KG1 (cell line): ENCODE measurements at regions not wholly inside any gene's neighbourhood (a gene's known extent, or its start where the extent isn't known, plus 50 kb on each side); places are given as distances from the start of the nearest gene placed in this dataset.

Source experiments
- DNase-seq: peaks from one replicate; lab custom pipeline; 2025; lab: John Stamatoyannopoulos, UW

DNA sequence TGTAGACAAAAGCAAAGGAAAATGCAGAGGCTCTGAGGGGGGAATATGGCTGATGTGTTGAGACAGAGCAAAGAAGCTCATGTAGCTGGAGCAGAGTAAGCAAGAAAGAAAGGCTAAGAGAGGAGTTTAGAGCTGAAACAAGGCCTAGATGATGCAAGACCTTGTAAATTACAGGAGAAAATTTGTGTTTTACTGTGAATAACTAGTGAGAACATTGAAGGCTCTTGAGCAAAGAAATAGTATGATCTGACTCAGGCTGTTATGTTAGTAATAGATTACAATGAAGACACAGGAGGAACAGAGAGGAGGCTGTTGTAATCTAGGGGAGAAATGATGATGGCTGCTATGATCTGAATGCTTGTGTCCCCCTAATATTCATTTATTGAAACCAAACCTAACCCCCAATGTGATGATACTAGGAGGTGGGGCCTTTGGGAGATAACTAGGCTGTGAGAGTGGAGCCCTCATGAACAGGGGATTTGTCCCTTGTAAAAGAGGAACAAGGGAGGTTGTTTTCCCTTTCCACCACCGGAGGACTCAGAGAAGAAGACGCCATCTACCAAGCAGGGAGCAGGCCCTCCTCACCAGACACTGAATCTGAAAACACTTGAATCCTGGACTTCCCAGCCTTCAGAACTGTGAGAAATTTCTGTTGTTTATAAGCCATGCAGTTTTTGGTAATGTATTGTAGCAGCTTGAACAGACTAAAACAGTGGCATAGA, 394.9 kb downstream of the HTR7 start:
- no peak for DNase-seq

DNA sequence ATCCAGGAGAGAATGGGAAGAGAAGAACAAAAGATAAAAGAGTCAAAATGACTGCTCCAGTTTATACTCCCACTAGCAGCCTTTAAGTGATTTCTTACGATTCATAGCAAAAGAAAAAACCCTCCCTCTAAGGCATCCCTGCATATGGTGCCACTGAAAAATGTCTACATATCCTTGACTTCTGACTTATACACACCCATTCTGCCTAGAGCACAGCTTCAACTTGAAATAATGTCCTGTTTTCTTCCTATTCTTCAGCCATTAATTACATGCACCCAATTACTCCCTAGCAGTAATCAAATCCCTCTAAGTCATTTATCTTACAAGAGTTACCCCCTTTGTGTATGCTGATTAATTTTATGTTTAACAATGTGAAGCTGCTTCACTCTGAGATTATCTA, 393.5 kb downstream of the HTR7 start:
- no peak for DNase-seq

DNA sequence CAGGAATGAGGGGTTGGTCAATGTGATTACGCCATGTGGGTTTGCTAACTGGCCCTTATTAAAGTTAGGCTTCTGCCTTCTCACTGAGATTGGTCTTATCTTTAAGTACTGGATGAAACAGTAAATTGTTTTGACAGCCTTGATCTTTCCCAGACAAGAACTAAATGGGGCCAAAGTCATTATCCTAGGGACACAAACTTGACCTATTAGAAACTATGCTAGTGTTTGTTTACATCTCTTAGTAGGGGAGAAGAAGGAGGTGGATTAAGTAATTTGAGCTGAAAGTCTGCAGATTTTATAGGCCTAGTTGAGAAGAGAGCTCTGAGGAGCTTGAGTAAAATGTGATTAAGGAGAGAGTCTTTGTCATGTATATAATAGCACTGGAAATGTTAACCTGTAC, 386.9 kb downstream of the HTR7 start:
- no peak for DNase-seq

DNA sequence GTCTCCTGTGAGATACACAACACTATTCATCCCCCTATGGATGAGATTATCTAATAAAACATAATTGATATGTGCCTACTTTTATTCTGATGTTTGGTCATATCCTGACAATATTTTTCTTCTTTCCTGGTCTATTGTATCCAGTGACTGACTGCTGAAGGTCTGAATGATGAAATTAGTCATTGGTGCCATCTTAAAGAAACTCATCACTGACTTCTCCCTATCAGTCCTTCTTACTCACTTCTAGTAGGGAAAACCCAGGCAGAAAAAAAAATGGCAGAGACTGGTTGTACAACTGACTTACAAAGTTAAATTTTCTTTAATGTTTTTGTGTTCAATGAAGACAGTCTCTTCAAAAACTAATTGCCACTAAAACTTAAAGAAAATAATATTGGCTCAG, 377.4 kb downstream of the HTR7 start:
- DNase-seq, result no peak

DNA sequence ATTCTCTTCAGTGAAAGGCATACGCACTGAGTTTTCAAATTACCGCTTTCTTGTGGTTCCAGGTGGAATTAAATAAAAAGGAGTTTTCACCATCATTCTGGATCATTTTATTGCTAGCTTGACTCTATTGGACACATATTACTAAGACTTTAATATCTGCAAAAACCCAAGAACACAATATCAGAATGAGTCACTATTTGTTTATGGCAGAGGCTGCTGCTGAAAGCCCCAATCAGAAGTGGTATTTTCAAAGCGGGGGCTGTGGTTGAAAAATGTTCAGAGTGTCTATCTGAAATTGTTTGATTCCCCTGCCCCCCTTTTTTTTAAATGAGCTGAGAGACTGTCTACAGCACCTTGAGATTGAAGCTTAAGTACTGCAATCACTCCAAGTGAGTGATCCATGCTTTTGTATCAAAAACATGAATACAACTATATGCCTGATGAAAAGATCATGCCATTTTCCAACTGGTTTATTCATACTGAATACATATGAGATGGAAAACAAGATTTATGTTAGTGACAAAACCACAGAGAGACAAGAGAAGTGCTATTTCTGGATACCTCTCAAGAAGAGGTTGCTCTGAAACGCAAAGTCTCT, 376.4 kb downstream of the HTR7 start:
- DNase-seq, result no peak

DNA sequence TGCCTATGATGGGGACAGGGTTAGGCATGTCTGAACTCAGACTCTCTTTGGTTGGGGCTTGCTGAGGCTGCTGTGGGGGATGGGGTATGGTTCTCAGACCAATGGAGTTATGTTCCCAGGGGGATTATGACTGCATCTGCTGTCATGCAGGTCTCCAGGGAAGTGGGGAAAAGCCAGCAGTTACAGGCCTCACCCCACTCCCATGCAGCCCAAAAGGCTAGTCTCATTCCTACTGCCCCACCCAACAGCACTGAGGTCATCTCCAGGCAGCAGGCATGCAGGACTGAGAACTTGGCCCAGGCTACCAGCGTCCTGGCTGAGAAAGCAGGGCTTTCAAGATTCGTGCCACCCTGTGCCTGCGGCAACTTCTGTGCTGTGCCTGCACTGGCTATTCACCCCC, 373.3 kb downstream of the HTR7 start:
- no peak for DNase-seq

DNA sequence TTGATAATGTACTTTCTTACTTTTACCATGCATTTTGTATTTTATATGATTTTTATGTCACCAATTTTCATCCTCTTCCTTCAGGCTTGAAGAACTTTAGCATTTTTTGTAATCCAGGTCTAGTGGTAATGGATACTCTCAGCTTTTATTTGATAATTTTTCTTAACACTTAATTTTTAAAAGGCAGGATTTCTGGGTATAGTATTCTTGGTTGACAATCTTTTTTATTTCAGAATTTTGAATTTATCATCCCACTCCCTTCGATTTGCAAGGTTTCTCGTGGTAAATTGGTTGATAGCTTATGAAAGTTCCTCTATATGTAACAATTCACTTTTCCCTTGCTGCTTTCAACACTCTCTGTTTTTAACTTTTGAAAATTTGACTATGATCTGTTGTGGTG, 363.7 kb downstream of the HTR7 start:
- no peak for DNase-seq

DNA sequence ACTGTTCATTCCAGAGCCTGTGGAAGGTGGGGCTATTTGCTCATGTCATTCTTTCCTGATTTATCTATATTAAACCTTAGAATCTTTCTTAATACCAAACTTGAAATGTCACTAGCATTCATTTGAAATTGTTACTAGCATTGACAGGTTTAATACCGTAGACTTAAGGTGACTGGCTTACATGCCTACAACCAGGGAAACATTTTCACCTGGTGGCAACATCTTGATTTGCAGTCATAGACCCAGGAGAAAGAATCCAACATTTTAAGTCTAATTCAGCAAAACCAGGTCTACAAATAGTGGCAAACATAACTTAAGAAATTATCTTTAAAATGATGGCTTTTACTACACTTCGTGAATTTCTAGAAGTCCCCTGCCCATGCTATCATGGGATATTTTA, 353.7 kb downstream of the HTR7 start:
- DNase-seq, result no peak

DNA sequence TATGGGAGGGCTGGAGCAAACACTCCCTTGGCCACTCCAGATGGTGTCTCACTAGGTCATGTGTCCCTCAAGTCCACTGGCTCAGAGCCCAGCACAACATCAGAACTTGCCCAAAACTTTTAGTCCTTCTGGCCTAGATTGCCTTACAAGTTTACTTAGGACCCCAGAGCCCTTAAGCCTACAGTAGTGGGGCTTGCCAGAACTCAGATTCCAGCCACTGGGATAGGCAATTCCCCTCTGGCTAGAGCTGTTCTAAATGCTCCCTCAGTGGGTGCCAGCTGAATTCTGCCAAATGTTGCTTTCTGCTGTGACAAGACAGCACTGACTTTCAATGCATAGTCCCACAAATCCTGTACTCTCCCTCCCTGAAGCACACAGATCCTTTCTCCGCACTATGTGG, 331.1 kb downstream of the HTR7 start:
- no peak for DNase-seq

DNA sequence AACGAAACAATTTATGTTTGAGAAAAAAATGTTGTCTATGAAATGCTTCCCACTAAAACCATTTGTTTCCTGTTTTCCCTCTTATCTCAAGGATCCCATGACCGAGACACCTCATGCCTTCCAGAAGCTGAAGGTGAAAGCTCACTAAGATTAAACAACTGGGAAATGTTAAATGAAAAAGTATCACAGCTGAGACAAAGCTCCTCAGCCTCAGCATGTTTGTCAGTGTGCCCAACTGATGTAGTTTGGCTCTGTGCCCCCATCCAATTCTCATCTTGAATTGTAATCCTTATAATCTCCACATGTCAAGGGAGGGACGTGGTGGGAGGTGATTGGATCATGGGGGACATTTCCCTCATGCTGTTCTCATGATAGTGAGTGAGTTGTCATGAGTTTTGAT, 327.3 kb downstream of the HTR7 start:
- no peak for DNase-seq

DNA sequence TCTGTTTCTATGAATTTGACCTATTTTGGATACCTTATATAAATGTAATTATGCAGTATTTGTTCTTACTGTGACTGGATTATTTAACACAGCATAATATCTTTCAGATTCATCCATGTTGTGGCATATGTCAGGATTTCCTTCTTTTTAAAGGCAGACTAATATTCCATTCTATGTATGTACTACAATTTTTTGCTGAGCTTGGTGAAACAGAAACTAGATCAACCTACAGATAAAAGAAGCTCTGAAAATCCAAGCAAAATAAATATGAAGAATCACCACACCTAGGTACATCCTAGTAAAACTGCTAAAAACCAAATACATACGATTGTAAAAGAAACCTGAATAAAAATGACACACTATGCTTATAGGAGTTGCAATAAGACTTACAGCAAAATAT, 300.5 kb downstream of the HTR7 start:
- no peak for DNase-seq

DNA sequence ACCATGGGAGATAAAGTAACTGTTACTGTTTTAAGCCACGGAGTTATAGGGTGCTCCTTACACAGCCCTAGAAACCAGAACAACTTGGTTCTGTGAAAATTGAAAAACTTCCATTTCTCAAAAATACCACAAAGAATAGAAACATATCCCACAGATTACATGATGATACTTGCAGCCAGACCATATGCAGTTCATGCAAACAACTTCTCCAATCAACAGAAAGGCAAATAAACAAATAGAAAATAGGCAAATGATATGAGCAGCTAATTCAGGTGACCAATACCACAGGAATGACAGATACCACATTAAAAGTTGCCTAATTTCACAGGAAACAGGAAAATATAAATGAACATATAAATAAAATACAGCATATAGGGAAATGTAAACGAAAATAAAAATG, 297.5 kb downstream of the HTR7 start:
- no peak for DNase-seq

DNA sequence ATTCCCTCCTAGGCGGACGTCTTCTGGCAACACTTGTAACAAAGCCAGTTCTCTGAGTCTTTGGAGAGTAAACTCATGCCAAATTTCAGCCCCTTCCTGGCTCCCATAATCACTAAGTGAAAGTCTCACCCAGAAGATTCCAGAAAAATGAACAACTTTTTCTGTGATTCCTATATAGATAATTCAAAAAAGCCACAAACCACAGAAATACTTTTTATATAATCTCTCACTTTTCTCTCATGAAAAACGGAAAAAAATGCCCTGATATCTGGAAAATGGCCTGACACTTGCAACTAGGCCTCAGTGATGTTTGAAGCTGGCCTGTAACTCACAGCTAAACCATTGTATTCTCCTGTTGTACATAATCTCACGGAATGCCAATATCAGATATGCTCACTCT, 296.2 kb downstream of the HTR7 start:
- DNase-seq, result no peak

DNA sequence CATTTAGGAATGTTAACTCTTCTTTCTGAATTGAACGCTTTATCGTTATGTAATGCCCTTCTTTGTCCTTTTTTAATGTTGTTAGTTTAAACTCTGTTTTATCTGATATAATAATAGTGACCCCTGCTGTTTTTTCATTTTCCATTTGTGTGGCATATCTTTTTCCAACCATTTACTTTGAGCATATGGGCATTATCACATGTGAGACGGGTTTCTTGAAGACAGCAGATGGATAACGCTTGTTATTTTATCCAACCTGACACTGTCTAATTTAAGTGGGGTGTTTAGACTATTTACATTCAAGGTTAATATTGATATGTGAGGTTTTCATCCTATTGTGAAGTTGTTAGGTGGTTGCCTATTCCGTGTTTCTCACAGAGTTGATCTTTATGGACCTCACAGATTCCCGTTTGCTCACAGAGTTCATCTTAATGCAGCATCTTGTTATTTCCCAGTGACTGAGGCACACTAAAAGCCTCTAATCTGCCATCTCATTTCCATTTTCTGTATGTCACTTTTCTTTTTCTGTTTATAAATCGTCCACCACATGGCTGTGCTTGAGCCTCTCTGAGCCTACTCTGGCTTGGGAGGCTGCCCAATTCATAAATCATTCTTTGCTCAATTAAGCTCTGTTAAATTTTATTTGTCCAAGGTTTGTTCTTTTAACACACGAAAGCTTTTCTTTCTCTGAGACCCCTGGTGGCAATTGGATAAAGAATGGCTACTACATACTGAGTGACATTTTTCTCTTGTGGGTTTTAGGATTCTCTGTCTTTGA, 286.2 kb downstream of the HTR7 start:
- DNase-seq, result no peak

DNA sequence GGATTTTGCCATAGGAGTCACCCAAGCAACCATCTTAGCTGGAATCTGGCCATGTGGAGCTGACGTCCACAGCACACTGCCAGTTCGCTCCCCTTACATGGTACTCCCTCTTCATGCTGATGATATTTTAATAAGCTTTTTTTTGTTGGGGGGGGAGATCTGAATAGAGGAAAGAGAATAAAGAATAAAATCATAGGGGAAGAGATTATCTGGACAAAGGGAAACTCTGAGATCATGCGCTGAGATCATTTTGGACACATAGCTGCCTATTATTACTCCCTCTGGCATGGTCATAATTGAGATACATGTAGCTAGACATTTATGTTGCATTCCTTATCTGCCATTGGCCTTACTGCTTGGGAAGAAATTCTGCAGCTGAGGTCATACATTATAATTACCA, 282.7 kb downstream of the HTR7 start:
- no peak for DNase-seq

DNA sequence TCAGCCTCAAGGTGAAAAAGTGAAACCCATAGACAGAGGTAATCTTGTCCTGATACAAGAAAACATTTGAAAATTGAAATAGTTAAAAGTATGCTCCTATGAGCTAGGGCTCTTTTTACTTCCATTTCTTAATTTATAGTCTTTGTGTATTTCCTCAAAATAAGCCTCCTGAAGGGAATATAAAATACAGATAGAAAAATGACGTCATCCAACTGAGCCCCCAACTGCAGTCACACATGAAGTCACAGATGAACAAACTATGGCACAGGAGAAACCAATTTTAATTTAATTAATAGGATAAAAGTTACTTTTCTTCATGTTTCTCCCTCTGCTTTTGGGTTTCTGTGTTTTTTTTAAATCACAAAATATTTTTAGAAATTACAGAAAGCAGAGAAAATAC, 280.3 kb downstream of the HTR7 start:
- DNase-seq, result no peak

DNA sequence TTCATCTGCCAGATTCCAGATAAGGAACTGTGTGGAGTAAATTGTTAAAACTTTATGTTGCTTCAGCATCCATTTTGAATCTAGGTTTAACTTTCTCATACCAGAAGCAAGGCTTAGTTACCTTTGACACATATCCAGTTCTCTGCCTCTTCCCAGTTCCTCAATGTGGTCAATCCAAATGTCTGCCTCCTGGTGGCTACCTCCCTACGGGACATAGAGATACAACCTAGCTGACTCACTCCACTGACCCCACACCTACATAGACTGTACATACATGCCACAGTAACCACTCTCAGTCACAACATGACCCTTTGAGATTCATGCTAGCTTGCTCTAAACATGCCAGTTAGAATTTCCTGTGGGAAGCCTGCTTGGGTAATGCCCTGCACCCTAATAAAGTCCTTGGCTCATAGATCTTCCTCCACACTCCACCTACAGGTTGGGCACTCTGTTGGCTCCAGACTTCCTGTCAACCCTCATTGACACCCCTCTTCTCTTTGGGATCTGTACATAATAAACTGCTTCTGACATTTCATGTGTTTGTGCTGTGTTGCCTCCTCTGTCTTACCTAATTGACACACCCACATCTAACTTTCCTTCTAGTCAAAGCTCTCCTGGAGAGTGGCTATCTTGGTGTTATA, 278.1 kb downstream of the HTR7 start:
- no peak for DNase-seq

DNA sequence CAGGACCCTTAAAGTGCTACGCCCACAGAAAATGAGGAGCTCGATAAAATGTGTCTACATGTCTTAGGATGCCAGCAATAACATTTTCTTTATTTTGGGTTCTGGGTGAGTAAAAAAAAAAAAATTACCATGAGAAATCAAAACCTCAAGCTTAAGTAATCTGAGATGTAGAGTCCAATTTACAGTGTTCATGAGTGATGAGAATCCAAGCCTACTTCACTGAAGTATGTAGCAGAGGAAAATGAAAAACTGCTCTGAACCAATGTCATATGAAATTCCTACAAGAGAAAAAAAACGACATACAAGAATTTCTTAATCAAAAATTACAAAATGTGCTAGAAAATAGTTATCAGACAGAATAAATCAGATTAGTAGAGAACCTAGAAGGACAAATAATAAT, 274.4 kb downstream of the HTR7 start:
- DNase-seq, result no peak

DNA sequence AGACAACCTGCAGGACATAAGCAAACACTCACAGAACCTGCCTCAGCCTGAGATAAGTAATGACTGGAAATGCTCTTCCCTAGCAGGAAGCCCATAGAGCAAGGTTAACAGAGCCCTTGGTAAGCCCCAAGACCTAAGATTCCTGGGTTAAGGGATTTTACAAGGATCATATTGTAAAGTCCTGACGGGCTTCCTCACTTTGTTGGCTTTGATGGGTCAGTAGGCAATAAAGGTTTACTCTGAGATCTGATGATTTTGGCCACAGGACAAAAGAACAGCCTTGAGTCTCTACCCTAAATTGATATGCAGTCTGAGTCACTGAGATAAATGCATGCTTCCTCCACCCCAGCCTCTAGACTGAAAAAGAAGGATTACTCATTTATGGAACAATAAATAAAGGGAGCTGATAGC, 270.8 kb downstream of the HTR7 start:
- DNase-seq, result no peak

DNA sequence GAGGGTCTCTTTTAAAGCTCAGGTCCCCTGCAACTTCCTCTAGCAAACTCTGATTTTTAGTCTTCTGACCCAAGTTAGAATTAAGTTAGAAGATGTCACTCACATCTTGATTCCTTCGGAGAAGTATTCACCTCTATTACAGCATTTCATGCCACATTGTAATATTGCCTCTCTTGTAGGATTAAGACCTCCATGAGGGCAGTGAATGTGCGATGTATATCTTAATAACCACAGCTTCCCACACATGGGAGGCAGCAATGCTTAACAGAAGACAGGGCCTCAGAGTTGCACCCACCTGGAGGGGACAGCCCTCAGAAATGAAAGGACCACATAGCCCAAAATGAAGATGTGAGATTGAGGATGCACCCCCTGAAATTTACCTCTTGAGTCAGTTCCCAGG, 270.3 kb downstream of the HTR7 start:
- DNase-seq, result no peak

DNA sequence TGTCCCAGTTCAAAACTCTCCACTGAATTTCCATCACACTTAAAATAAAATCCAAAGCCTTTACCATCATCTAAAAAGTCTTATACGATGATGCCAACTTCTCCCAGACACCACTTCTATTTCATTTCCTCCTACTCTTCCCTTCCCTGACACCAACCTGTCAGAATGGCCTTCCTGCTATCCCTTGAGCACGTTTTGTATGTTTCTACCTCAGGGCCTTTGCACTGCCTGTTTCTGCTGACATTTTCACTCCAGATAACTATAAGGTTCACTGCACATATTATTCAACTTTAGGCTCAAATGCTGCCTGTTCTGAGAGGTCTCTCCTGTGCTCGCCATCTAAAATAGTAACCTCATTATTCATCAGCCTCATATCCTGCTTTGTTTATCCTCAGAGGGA, 269.6 kb downstream of the HTR7 start:
- DNase-seq, result no peak

DNA sequence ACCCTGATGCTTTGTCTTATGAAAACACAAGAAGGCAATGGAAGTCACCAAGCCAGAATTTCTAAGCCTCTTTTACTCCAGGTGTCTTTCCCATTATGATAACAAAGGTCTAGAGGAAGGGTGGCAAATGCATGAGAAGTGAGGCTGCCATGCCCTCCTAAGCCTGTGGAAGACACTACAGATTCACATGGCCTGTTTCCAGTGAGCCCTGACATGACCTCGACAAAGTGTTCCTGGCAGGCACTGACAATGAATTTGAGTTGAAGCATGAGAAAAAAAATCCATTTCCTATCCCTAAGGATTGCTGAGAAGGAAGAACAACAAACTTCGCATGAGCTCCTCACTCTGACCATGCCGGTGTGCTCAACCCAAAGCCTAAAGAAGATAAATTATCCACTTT, 268.0 kb downstream of the HTR7 start:
- DNase-seq, result no peak

DNA sequence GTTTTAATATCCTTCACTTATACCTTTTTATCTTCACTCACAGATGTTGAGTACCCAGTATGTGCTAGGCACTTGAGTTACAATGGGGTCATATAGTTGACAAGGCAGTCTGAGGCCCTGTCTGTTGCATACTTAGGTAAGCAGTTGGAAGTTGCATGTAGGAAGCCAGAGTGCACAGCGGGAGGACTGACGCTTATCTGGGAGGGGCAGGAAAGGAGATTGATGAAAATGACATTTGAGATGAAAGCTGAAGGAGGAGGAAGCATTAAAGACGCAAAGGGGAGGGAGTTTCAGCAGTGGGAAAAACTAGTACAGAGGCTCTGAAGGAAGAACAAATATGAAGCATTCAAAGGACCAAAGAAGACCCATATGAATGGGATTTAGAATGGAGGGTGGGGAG, 266.2 kb downstream of the HTR7 start:
- no peak for DNase-seq
